Ureter (tissue), 1 donor: ENCODE measurements at regions not wholly inside any gene's neighbourhood (a gene's known extent, or its start where the extent isn't known, plus 50 kb on each side); places are given as distances from the start of the nearest gene placed in this dataset.
A peak's percentile ranks its signal among the peaks of the same experiment; 100 is the strongest.

ENCODE experiments used
- DNase-seq: peaks from one replicate; pipeline ENCODE4 v3.0.0-alpha.2; 2020; ENCODE audit warnings: low spot score
- donor health status: DM: yes; HTN: yes; CAD: no.

- DNase-seq, result no peak
Measured at GRCh38 chr5:68930139-68930538, 163.7 kb upstream of the SLC30A5 start.

GRCh38 chr5:68932830-68933434 lies 160.9 kb upstream of the SLC30A5 start:
- DNase-seq, result no peak

DNA sequence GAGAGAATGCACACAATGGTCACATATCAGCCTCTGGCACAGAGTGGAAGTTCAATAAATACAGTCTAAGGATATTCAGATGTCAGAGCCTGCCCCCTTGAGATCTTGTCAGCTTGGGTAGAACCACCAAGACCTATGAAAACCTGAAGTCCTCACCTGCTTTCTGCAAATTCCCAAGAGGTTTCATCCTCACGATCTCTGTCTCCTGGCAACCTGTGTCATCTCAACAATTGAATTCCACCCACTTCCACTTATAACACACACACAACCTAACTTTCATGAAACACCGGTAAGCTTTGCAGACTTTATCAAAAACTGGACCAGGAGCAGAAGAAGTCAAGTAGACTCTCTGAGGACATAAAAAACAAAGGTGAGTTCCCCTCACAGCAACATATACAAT lies 151.6 kb upstream of the SLC30A5 start:
- no peak for DNase-seq

DNA sequence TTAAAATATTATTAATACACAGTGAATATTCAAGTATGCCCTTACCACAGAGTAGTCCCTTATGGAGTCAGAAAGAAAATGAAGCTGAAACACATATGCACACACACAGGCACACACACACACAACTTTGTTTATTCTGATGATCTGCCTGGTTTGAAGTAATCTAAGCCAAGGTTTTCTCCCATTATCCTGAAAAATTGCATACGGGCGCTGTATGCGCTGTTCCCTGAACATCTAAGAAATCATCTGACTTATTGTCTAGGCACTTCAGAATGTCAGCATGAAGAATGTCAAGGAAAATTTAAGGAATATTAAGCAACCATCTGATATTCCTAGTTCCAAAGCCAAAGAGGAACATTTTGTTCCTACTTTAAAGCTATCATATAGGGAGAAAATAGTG lies 147.1 kb upstream of the SLC30A5 start:
- DNase-seq, result no peak

DNA sequence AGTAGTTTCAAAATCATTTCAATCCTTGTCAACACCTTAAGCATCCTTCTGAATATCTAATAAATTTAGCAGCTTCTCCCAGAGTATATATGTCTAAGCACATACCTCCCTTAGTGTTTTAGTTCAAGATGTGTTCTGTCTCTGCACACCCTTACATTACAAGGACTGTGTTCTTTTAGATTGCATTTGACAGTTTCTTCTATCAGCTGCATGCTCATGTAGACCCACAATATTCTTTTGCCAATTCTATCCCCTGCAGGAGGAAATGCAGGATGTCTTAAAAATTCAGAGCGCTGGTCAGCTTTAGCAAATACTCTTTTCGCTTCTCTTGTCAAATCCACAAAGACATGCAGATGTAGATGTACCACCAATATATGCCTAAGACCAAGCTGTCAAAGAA lies 145.8 kb upstream of the SLC30A5 start:
- no peak for DNase-seq

GRCh38 chr5:68949256-68949655 lies 144.6 kb upstream of the SLC30A5 start:
- DNase-seq, result no peak

- no peak for DNase-seq
Measured at GRCh38 chr5:68949711-68950110, 144.1 kb upstream of the SLC30A5 start.

- peak; percentile 87 for DNase-seq
Measured at GRCh38 chr5:68950125-68950524, 143.7 kb upstream of the SLC30A5 start.

- no peak for DNase-seq
Measured at GRCh38 chr5:68950930-68951329, 142.9 kb upstream of the SLC30A5 start.

DNA sequence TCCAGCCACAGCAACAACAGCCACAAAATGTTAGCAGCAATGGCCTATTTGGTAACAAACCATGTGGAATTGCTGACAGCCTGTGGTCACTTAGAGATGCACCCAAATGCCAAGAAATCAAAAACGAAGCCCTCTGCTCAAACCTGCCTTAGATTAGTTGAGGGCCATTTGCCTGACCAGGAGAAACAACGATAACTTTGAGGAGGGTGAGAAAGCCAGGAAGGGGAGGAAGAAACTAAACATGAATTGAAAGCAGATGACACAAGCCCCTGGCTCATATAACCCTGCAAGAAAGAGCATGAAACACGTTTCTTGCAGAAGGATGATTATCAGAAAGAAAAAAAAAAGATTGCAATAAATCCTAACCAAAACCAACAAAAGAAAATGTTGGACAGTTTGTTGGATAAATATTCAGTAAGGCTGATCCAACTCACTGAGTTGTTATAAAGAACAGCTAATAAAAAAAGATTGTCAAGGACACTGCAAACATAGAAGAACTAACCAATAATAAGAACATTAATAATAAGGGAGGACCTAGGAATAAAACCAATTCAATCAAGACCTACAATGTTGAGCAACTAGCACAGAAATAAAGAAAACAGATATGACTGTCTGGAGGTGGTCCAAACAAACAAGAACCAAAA lies 140.5 kb upstream of the SLC30A5 start:
- DNase-seq, result no peak

- DNase-seq, result no peak
Measured at GRCh38 chr5:68953875-68954617, 139.8 kb upstream of the SLC30A5 start.

GRCh38 chr5:68954618-68954910 lies 139.2 kb upstream of the SLC30A5 start:
- no peak for DNase-seq

DNA sequence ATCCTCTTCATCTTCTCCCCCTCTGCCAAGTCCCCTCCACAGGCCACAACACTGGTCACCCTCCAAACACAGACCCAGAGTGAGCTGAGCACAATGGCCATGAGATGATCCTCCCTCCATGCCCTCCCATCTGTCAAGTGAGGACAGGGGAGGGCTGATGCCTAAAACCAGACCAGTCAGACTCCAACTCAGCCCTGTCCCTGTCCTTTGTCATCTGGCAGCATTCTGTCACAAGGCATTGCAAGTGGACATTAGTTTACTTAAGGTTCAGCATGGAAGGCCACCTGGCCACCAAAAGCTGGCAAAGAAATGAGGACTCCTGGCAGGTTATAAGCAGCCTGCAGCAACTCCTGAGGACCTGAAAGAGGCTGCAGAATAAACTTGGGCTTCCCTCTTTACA lies 136.2 kb upstream of the SLC30A5 start:
- no peak for DNase-seq

- DNase-seq, result no peak
Measured at GRCh38 chr5:68958428-68958827, 135.4 kb upstream of the SLC30A5 start.

DNA sequence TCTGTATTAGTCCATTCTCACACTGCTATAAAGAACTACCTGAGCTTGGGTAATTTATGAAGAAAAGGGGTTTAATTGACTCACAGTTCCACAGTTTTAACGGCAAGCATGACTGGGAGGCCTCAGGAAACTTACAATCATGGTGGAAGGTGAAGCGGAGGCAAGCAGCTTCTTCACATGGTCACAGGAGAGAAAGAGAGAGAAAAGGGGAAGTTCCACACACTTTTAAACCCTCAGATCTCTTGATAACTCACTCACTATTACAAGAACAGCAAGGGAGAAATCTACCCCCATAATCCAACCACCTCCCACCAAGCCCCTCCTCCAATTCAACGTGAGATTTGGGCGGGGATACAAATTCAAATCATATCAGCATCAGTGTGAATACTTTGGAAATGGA lies 133.4 kb upstream of the SLC30A5 start:
- no peak for DNase-seq

DNA sequence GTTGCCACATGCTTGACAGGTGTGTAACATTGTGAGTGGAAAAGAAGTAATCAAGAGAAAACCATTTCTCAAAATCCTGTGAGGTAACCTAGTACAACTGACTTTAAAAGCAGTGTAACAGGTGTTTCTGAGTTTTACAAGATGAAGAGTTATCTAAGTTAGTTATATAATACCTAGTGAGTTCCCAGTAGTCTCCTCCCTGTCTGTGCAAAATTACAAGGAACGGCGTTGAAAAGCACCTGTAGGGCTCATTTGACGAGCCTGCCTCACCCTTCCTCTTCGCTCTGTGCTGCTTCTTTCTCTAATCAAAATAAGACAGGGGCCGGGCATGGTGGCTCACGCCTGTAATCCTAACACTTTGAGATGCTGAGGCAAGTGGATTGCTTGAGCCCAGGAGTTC lies 132.9 kb upstream of the SLC30A5 start:
- DNase-seq, result no peak

GRCh38 chr5:68961762-68962161 lies 132.1 kb upstream of the SLC30A5 start:
- no peak for DNase-seq

GRCh38 chr5:68962757-68963484 lies 130.9 kb upstream of the SLC30A5 start:
- DNase-seq, result peak; percentile 82

GRCh38 chr5:68964679-68965078 lies 129.1 kb upstream of the SLC30A5 start:
- DNase-seq, result no peak

DNA sequence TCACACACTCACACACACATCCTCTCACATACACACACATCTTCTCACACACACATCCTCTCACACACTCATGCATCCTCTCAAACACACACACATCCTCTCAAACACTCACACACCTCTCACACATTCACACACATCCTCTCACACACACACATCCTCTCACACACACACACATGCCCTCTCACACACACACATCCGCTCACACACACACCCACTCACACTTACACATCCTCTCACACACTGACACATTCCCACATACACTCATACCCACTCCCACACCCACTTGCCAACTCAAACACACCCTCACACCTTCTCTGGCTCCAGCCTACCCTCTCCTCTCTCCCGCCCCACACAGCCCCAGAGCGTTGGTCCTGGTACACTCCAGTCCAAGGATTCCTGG lies 127.9 kb upstream of the SLC30A5 start:
- no peak for DNase-seq

- no peak for DNase-seq
Measured at GRCh38 chr5:68966596-68966995, 127.2 kb upstream of the SLC30A5 start.

- DNase-seq, result no peak
Measured at GRCh38 chr5:68968429-68968828, 125.4 kb upstream of the SLC30A5 start.

DNA sequence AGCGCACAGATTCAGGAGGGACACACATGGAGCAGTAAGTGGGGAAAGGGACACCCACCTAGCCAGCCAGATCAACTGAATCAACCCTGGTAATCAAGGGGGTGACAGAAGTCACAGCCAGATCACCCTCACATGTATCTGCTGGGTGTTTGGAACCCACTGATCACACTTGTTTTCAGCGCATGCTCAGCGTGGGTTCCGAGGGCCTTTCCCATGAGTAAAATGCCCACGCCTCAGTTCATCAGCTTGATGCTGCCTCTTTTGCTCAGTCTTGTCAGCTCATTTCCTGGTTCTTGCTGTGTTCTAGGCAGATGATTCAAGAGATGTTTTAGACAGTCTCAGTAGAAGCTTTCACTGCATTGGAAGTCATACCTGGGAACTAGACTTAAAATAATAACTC lies 123.2 kb upstream of the SLC30A5 start:
- no peak for DNase-seq
